ENCODE measurements at regions not wholly inside any gene's neighbourhood (a gene's known extent, or its start where the extent isn't known, plus 50 kb on each side); places are given as distances from the start of the nearest gene placed in this dataset.

GRCh38 chr4:121221201-121221600 is 57.1 kb upstream of the TNIP3 start:
- no peak for TF ChIP-seq CTCF (IDR thresholded peaks at IDR 0.05; ENCODE audit: low read length)
- no peak for TF ChIP-seq EZH2 (IDR thresholded peaks at IDR 0.05; ENCODE audit: borderline replicate concordance, low read length)
- Histone ChIP-seq H3K9ac (ENCODE audit: low read length) (no peak overlapping the region), H3K79me2 (ENCODE audit: insufficient read depth, low read length) (no peaks in the 10 kb centered on the region), H4K20me1 (ENCODE audit: insufficient read depth, low read length) (no peaks in the 10 kb centered on the region), H3K27ac (ENCODE audit: low read depth, low read length, poor library complexity, severe bottlenecking) (no peak overlapping the region), H3K4me1 (ENCODE audit: insufficient read depth, low read length, severe bottlenecking) (no peaks in the 10 kb centered on the region), H3K36me3 (ENCODE audit: insufficient read depth, low read length) (no peaks in the 10 kb centered on the region), H3K9me2 (ENCODE audit: low read depth, low read length) (no peaks in the 10 kb centered on the region), H2AFZ (ENCODE audit: low read length) (no peak overlapping the region), H3K27me3 (ENCODE audit: insufficient read depth, low read length) (0 out of 2 replicates have a peak, but pooled peaks cover 3% of the 10 kb centered on the region), H3F3A (ENCODE audit: insufficient read depth, low read length) (no peaks in the 10 kb centered on the region), H3K4me3 (ENCODE audit: low read depth, low read length, poor library complexity, severe bottlenecking) (no peak overlapping the region), H3K9me3 (ENCODE audit: low read length) (no peaks in the 10 kb centered on the region), H3K4me2 (ENCODE audit: low read length) (no peak overlapping the region)

DNA sequence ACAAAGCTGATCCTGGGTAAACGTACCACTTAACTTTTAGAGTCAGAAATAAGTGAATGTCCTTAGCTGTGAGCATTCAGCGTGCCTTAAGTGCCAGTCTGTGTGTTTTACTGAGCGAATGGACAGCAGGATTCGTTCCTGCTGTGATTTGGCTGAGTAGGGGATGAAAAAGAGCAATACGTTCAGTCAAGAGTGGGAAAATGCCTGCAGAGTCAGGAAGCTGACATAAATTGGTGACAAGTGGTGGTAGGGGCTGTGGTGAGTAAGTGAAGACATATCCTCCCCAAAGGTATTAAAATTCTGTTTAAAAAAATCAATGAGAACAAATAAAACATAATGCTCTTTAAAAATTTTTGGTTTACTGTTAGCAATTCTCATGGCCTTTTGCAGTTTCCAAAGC is 56.6 kb upstream of the TNIP3 start:
- H3K4me2 ChIP-seq (ENCODE audit: low read length): no peak overlapping the region
- no peak for TF ChIP-seq CTCF (IDR thresholded peaks at IDR 0.05; ENCODE audit: low read length)
- TF ChIP-seq EZH2 (IDR thresholded peaks at IDR 0.05; ENCODE audit: borderline replicate concordance, low read length): no peak
- H2AFZ ChIP-seq (ENCODE audit: low read length): no peak overlapping the region
- H3K9ac ChIP-seq (ENCODE audit: low read length): no peak overlapping the region
- no peaks in the 10 kb centered on the region for H3K36me3 ChIP-seq (ENCODE audit: insufficient read depth, low read length)
- 0 out of 2 replicates have a peak, but pooled peaks cover 3% of the 10 kb centered on the region for H3K27me3 ChIP-seq (ENCODE audit: insufficient read depth, low read length)
- H4K20me1 ChIP-seq (ENCODE audit: insufficient read depth, low read length): no peaks in the 10 kb centered on the region
- no peaks in the 10 kb centered on the region for H3K79me2 ChIP-seq (ENCODE audit: insufficient read depth, low read length)
- H3K27ac ChIP-seq (ENCODE audit: low read depth, low read length, poor library complexity, severe bottlenecking): no peak overlapping the region
- H3K4me3 ChIP-seq (ENCODE audit: low read depth, low read length, poor library complexity, severe bottlenecking): no peak overlapping the region
- H3F3A ChIP-seq (ENCODE audit: insufficient read depth, low read length): no peaks in the 10 kb centered on the region
- H3K4me1 ChIP-seq (ENCODE audit: insufficient read depth, low read length, severe bottlenecking): no peaks in the 10 kb centered on the region
- H3K9me2 ChIP-seq (ENCODE audit: low read depth, low read length): no peaks in the 10 kb centered on the region
- H3K9me3 ChIP-seq (ENCODE audit: low read length): no peaks in the 10 kb centered on the region

- Histone ChIP-seq H3K27me3 (ENCODE audit: insufficient read depth, low read length) (0 out of 2 replicates have a peak, but pooled peaks cover 3% of the 10 kb centered on the region), H3K4me1 (ENCODE audit: insufficient read depth, low read length, severe bottlenecking) (no peaks in the 10 kb centered on the region)
These were observed 55.1 kb upstream of the TNIP3 start for GRCh38 chr4:121219227-121219626.

More at GRCh38 chr4:121219227-121219626, 55.1 kb upstream of the TNIP3 start:
- Histone ChIP-seq H3K36me3 (ENCODE audit: insufficient read depth, low read length) (no peaks in the 10 kb centered on the region), H3K9ac (ENCODE audit: low read length) (no peak overlapping the region), H3K9me2 (ENCODE audit: low read depth, low read length) (no peaks in the 10 kb centered on the region), H3K4me2 (ENCODE audit: low read length) (no peak overlapping the region), H2AFZ (ENCODE audit: low read length) (no peak overlapping the region), H3K9me3 (ENCODE audit: low read length) (no peaks in the 10 kb centered on the region), H3K79me2 (ENCODE audit: insufficient read depth, low read length) (no peaks in the 10 kb centered on the region), H3F3A (ENCODE audit: insufficient read depth, low read length) (no peaks in the 10 kb centered on the region), H4K20me1 (ENCODE audit: insufficient read depth, low read length) (no peaks in the 10 kb centered on the region), H3K27ac (ENCODE audit: low read depth, low read length, poor library complexity, severe bottlenecking) (no peak overlapping the region), H3K4me3 (ENCODE audit: low read depth, low read length, poor library complexity, severe bottlenecking) (no peak overlapping the region)
- TF ChIP-seq CTCF (IDR thresholded peaks at IDR 0.05; ENCODE audit: low read length): no peak
- no peak for TF ChIP-seq EZH2 (IDR thresholded peaks at IDR 0.05; ENCODE audit: borderline replicate concordance, low read length)
